ENCODE measurements at regions not wholly inside any gene's neighbourhood (a gene's known extent, or its start where the extent isn't known, plus 50 kb on each side); places are given as distances from the start of the nearest gene placed in this dataset.

- Histone ChIP-seq H3K79me2 (ENCODE audit: low read length) (no peaks in the 10 kb centered on the region), H3K4me3 (ENCODE audit: low read length) (no peak overlapping the region), H3F3A (ENCODE audit: low read length, unreplicated experiment) (no peaks in the 10 kb centered on the region), H3K4me1 (ENCODE audit: insufficient read depth, low read length) (peaks cover 8% of the 10 kb centered on the region; the same call in 1 of the 2 replicates), H4K20me1 (ENCODE audit: low read length) (no peaks in the 10 kb centered on the region), H3K36me3 (ENCODE audit: low read depth, low read length) (no peaks in the 10 kb centered on the region), H3K27ac (ENCODE audit: low read length) (no peak overlapping the region), H3K9me3 (ENCODE audit: low read length) (no peaks in the 10 kb centered on the region), H3K9ac (ENCODE audit: low read length) (no peak overlapping the region), H2AFZ (ENCODE audit: low read length) (no peak overlapping the region), H3K9me2 (replicated peaks; ENCODE audit: low read length) (no peaks in the 10 kb centered on the region), H3K4me2 (ENCODE audit: low read length) (no peak overlapping the region), H3K27me3 (ENCODE audit: low read length) (no peaks in the 10 kb centered on the region)
- no peak for ATAC-seq
- TF ChIP-seq EZH2 (IDR thresholded peaks at IDR 0.05; ENCODE audit: low read length, unreplicated experiment) (no peak), EZH2phosphoT487 (IDR thresholded peaks at IDR 0.05; ENCODE audit: borderline replicate concordance, low read length) (no peak), CTCF (conservative IDR thresholded peaks at IDR 0.05; ENCODE audit: low read depth, low read length) (no peak)
- CTCF ChIA-PET = no interaction called here
- intact Hi-C loops (cut with micrococcal nuclease) = no loop called here
- POLR2A ChIA-PET (ENCODE audit: unreplicated experiment) = no interaction called here
- no peak for DNase-seq
- no TSS peak for BruUV-seq (replicated peaks)
Observed at GRCh38 chr4:152115794-152116193, 355.0 kb upstream of the GATB start.

GRCh38 chr4:152115118-152115517, 354.3 kb upstream of the GATB start:
- BruUV-seq (replicated peaks) = no TSS peak
- H4K20me1 ChIP-seq (ENCODE audit: low read length) = no peaks in the 10 kb centered on the region
- H3K4me3 ChIP-seq (ENCODE audit: low read length) = no peak overlapping the region
- intact Hi-C loops (cut with micrococcal nuclease) = no loop called here
- H3K27ac ChIP-seq (ENCODE audit: low read length) = no peak overlapping the region
- H3F3A ChIP-seq (ENCODE audit: low read length, unreplicated experiment) = no peaks in the 10 kb centered on the region
- H3K9ac ChIP-seq (ENCODE audit: low read length) = no peak overlapping the region
- H3K9me3 ChIP-seq (ENCODE audit: low read length) = no peaks in the 10 kb centered on the region
- H3K9me2 ChIP-seq (replicated peaks; ENCODE audit: low read length) = no peaks in the 10 kb centered on the region
- peaks cover 8% of the 10 kb centered on the region; the same call in 1 of the 2 replicates for H3K4me1 ChIP-seq (ENCODE audit: insufficient read depth, low read length)
- no peaks in the 10 kb centered on the region for H3K36me3 ChIP-seq (ENCODE audit: low read depth, low read length)
- H2AFZ ChIP-seq (ENCODE audit: low read length) = no peak overlapping the region
- no peaks in the 10 kb centered on the region for H3K27me3 ChIP-seq (ENCODE audit: low read length)
- no peak for DNase-seq
- POLR2A ChIA-PET (ENCODE audit: unreplicated experiment) = no interaction called here
- no peaks in the 10 kb centered on the region for H3K79me2 ChIP-seq (ENCODE audit: low read length)
- TF ChIP-seq CTCF (conservative IDR thresholded peaks at IDR 0.05; ENCODE audit: low read depth, low read length) = no peak
- no peak for TF ChIP-seq EZH2 (IDR thresholded peaks at IDR 0.05; ENCODE audit: low read length, unreplicated experiment)
- no peak for TF ChIP-seq EZH2phosphoT487 (IDR thresholded peaks at IDR 0.05; ENCODE audit: borderline replicate concordance, low read length)
- CTCF ChIA-PET = no interaction called here
- no peak overlapping the region for H3K4me2 ChIP-seq (ENCODE audit: low read length)
- ATAC-seq = no peak

GRCh38 chr4:152114562-152114961, 353.8 kb upstream of the GATB start:
- no peaks in the 10 kb centered on the region for H3K27me3 ChIP-seq (ENCODE audit: low read length)
- H3F3A ChIP-seq (ENCODE audit: low read length, unreplicated experiment) = no peaks in the 10 kb centered on the region
- H3K9me2 ChIP-seq (replicated peaks; ENCODE audit: low read length) = no peaks in the 10 kb centered on the region
- POLR2A ChIA-PET (ENCODE audit: unreplicated experiment) = no interaction called here
- H3K79me2 ChIP-seq (ENCODE audit: low read length) = no peaks in the 10 kb centered on the region
- H4K20me1 ChIP-seq (ENCODE audit: low read length) = no peaks in the 10 kb centered on the region
- H3K36me3 ChIP-seq (ENCODE audit: low read depth, low read length) = no peaks in the 10 kb centered on the region
- CTCF ChIA-PET = no interaction called here
- no peak overlapping the region for H2AFZ ChIP-seq (ENCODE audit: low read length)
- no peak for TF ChIP-seq CTCF (conservative IDR thresholded peaks at IDR 0.05; ENCODE audit: low read depth, low read length)
- TF ChIP-seq EZH2 (IDR thresholded peaks at IDR 0.05; ENCODE audit: low read length, unreplicated experiment) = no peak
- TF ChIP-seq EZH2phosphoT487 (IDR thresholded peaks at IDR 0.05; ENCODE audit: borderline replicate concordance, low read length) = no peak
- DNase-seq = no peak
- no peak overlapping the region for H3K9ac ChIP-seq (ENCODE audit: low read length)
- ATAC-seq = no peak
- no TSS peak for BruUV-seq (replicated peaks)
- H3K4me3 ChIP-seq (ENCODE audit: low read length) = no peak overlapping the region
- no peak overlapping the region for H3K27ac ChIP-seq (ENCODE audit: low read length)
- intact Hi-C loops (cut with micrococcal nuclease) = no loop called here
- H3K4me2 ChIP-seq (ENCODE audit: low read length) = no peak overlapping the region
- H3K4me1 ChIP-seq (ENCODE audit: insufficient read depth, low read length) = peaks cover 8% of the 10 kb centered on the region; the same call in 1 of the 2 replicates
- no peaks in the 10 kb centered on the region for H3K9me3 ChIP-seq (ENCODE audit: low read length)

All from PC-3 (cell line).